ENCODE measurements at regions not wholly inside any gene's neighbourhood (a gene's known extent, or its start where the extent isn't known, plus 50 kb on each side); places are given as distances from the start of the nearest gene placed in this dataset.
A peak's percentile ranks its signal among the peaks of the same experiment; 100 is the strongest.

DNA sequence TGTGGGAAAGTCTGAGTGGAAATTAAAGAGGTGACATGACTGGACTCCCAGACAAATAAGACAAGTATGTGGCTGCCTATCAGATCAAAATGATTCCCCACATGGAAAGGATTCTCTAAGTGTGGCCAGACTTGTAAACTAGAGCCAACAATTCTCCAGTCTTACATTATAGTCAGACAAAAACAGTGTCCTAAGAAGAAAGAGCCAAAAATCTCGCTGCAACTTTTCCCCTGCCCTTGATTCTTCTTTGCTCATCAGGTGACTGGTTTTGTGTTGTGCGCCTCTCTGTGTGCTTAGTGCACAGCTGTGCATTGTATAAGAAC lies 164.2 kb upstream of the TARS1 start:
- Mint-ChIP-seq H3K9me3 (peaks cover 3% of the 10 kb centered on the region), H3K36me3 (ENCODE audit: low read depth) (no peaks in the 10 kb centered on the region), H3K27me3 (ENCODE audit: low read depth) (no peaks in the 10 kb centered on the region), H3K4me3 (no peak overlapping the region), H3K27ac (peak overlapping the region; percentile 31 to 57 (median 55)), H3K4me1 (peaks cover 30% of the 10 kb centered on the region)
- TF ChIP-seq, protein P1, sequence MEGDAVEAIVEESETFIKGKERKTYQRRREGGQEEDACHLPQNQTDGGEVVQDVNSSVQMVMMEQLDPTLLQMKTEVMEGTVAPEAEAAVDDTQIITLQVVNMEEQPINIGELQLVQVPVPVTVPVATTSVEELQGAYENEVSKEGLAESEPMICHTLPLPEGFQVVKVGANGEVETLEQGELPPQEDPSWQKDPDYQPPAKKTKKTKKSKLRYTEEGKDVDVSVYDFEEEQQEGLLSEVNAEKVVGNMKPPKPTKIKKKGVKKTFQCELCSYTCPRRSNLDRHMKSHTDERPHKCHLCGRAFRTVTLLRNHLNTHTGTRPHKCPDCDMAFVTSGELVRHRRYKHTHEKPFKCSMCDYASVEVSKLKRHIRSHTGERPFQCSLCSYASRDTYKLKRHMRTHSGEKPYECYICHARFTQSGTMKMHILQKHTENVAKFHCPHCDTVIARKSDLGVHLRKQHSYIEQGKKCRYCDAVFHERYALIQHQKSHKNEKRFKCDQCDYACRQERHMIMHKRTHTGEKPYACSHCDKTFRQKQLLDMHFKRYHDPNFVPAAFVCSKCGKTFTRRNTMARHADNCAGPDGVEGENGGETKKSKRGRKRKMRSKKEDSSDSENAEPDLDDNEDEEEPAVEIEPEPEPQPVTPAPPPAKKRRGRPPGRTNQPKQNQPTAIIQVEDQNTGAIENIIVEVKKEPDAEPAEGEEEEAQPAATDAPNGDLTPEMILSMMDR (IDR thresholded peaks at IDR 0.05; ENCODE audit: unreplicated experiment in 3 of 3), result no peak

DNA sequence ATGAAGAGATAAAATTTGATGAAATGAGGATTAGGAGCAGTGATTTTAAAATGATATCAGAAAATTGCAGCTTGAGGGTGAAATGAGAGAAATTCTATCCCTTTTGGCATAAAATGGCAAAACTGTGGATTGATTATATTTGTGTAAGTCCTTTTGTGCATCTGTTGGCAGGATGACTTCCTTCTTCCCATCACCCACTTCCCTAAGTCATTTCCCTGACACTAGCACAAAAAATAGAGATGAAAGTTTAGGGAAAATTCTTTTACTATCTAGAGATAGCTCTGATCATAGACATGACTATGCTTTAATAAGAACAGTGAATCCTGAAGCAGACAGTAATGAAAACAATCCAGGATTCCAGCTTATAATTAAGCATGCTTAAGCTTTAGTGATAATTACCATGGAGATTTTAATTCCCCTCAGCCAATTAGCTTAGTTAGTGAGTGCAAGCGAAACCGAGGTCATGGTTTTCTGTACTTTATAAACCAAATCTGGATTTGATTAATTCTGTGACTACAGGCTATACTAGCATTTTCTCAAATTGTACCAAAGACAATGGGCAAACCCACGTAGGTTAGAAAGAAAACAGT lies 163.6 kb upstream of the TARS1 start:
- no peaks in the 10 kb centered on the region for H3K27me3 Mint-ChIP-seq (ENCODE audit: low read depth)
- H3K27ac Mint-ChIP-seq, result peak overlapping the region; percentile 31 to 57 (median 55)
- no peaks in the 10 kb centered on the region for H3K36me3 Mint-ChIP-seq (ENCODE audit: low read depth)
- peaks cover 33% of the 10 kb centered on the region for H3K4me1 Mint-ChIP-seq
- peaks cover 3% of the 10 kb centered on the region for H3K9me3 Mint-ChIP-seq
- no peak overlapping the region for H3K4me3 Mint-ChIP-seq
- TF ChIP-seq, protein P1 (IDR thresholded peaks at IDR 0.05; ENCODE audit: unreplicated experiment in 3 of 3), result no peak

DNA sequence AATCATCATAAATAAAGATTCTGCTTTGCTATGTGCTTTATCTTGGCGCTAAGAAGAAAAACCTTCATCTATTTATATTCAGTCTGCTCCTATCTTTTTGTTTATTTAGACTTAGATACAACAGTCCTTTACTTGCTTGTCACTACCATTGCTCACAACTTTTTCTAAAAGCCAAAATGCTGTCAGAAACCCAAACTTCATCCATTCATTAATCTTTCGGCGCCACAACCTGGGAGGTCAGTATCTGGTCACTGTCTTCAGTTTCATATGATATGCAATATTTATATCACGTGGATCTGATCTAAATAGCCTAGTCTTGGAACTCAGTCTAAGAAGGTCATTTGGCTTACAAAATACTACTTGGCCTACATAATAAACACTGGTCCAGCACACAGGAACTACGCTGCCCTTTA lies 159.3 kb upstream of the TARS1 start:
- Mint-ChIP-seq H3K9me3 (peaks cover 3% of the 10 kb centered on the region), H3K27ac (peak overlapping the region; percentile 29 to 76 (median 73)), H3K4me1 (peaks cover 22% of the 10 kb centered on the region), H3K36me3 (ENCODE audit: low read depth) (no peaks in the 10 kb centered on the region), H3K27me3 (ENCODE audit: low read depth) (no peaks in the 10 kb centered on the region), H3K4me3 (peak overlapping the region in 1 of 3 experiments; percentile 3)
- TF ChIP-seq, protein P1 (IDR thresholded peaks at IDR 0.05; ENCODE audit: unreplicated experiment in 3 of 3), result no peak

DNA sequence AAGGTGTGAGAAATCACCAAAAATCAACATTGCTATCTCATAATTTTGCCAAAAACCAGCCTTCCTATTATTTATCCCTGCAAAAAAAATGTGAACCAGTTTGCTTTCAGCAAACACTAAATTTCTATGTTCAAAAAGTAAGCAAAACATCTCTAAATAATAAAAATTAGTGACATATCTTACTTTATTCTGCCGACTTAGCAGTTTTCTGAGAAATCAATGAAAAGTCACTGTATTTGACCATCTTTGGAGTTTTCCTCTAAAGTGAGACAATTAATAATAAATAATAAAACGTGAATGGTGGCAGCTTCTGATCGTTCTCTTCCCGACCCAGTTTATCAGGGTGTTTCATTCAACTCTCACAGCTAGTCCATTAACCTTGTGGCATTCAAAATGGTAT lies 158.6 kb upstream of the TARS1 start:
- Mint-ChIP-seq H3K9me3 (peaks cover 3% of the 10 kb centered on the region), H3K36me3 (ENCODE audit: low read depth) (no peaks in the 10 kb centered on the region), H3K27ac (peak overlapping the region; percentile 29 to 73 (median 44)), H3K27me3 (ENCODE audit: low read depth) (no peaks in the 10 kb centered on the region), H3K4me3 (no peak overlapping the region), H3K4me1 (peaks cover 15% of the 10 kb centered on the region)
- TF ChIP-seq, protein P1 (IDR thresholded peaks at IDR 0.05; ENCODE audit: unreplicated experiment in 3 of 3), result no peak

DNA sequence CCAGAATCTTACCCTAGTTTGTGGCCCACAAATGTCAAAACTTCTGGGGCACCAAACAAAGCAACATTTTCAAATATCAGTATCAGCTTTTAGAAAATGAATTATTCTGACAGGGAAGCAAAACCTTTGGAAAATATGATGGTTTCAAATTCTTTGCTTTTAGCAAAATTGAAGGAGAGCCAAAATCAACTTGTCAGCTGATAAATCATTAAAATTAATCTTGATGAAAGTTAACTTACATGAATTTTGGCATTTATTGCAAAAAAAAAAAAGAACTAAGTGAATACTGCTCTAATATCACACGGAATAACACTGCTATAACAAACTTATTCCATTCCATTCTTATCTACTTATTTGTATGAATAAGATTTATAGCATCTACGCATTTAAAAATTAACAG lies 158.1 kb upstream of the TARS1 start:
- TF ChIP-seq, protein P1 (IDR thresholded peaks at IDR 0.05; ENCODE audit: unreplicated experiment in 3 of 3), result no peak
- Mint-ChIP-seq H3K36me3 (ENCODE audit: low read depth) (no peaks in the 10 kb centered on the region), H3K27ac (peak overlapping the region; percentile 4 to 73 (median 44)), H3K4me3 (no peak overlapping the region), H3K9me3 (peaks cover 3% of the 10 kb centered on the region), H3K4me1 (peaks cover 13% of the 10 kb centered on the region), H3K27me3 (ENCODE audit: low read depth) (no peaks in the 10 kb centered on the region)

DNA sequence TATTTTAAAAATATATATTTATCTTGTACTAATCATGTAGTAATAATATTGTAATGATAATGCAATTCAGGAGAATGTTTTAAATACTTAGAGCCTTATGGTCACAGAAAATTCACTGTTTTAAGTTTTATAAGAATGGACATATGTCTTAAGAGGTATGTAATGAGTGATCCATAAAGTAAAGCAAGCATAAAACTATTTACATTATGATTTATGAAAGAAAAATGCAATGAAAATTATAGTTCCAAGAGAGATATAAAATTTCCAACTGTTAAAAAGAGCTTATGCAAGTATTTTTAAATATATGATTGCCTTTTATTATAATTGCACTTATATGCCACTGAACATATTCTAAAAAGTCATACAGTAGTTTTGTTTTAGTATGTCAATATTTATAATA lies 157.5 kb upstream of the TARS1 start:
- Mint-ChIP-seq H3K27me3 (ENCODE audit: low read depth) (no peaks in the 10 kb centered on the region), H3K9me3 (no peaks in the 10 kb centered on the region), H3K36me3 (ENCODE audit: low read depth) (no peaks in the 10 kb centered on the region), H3K4me1 (peaks cover 13% of the 10 kb centered on the region), H3K4me3 (no peak overlapping the region), H3K27ac (no peak overlapping the region)
- TF ChIP-seq, protein P1 (IDR thresholded peaks at IDR 0.05; ENCODE audit: unreplicated experiment in 3 of 3), result no peak

Measured in nephron (organoid).